ENCODE measurements at regions not wholly inside any gene's neighbourhood (a gene's known extent, or its start where the extent isn't known, plus 50 kb on each side); places are given as distances from the start of the nearest gene placed in this dataset.

GRCh38 chr3:28727307-28727706 is 378.7 kb upstream of the AZI2 start:
- H3K9me1 ChIP-seq (ENCODE audit: control insufficient read depth, extremely low read depth, insufficient read depth, low read length): no peaks in the 10 kb centered on the region
- H3K9ac ChIP-seq (ENCODE audit: control insufficient read depth, extremely low read depth, insufficient read depth, low read length): no peak overlapping the region
- no peak overlapping the region for H3K4me2 ChIP-seq (ENCODE audit: control insufficient read depth, extremely low read depth, insufficient read depth, low read depth, low read length)
- no peak for FAIRE-seq
- no peaks in the 10 kb centered on the region for H4K20me1 ChIP-seq (ENCODE audit: control insufficient read depth, extremely low read depth, insufficient read depth, low read length)
- no peak for DNase-seq (ENCODE audit: low read depth, low spot score)
- dilution Hi-C loops (cut with MboI; ENCODE audit: extremely low pct_ligation_motif_present, low sequenced_read_pairs): no loop called here
- no peak overlapping the region for H3K4me3 ChIP-seq (ENCODE audit: control insufficient read depth in 2 of 3, extremely low read depth in 1 of 3, insufficient read depth in 2 of 3, low read depth in 1 of 3, low read length in 3 of 3)
- no peaks in the 10 kb centered on the region for H3K4me1 ChIP-seq (ENCODE audit: control insufficient read depth, extremely low read depth, insufficient read depth, low read length)
- H3K27me3 ChIP-seq (ENCODE audit: control insufficient read depth, extremely low read depth, insufficient read depth, low read length): no peaks in the 10 kb centered on the region
- H3K9me3 ChIP-seq (ENCODE audit: control insufficient read depth, low read depth, low read length): no peaks in the 10 kb centered on the region
- TF ChIP-seq CTCF (optimal IDR thresholded peaks at IDR 0.05 in 1 of 3, IDR thresholded peaks at IDR 0.05 in 1 of 3, conservative IDR thresholded peaks at IDR 0.05 in 1 of 3; ENCODE audit: extremely low read depth in 1 of 3, insufficient read depth in 2 of 3, low read length in 3 of 3) (no peak), EZH2 (IDR thresholded peaks at IDR 0.05; ENCODE audit: low read length) (no peak)
- no peaks in the 10 kb centered on the region for H3K36me3 ChIP-seq (ENCODE audit: control insufficient read depth in 2 of 2, extremely low read depth in 1 of 2, insufficient read depth in 2 of 2, low read length in 2 of 2)
- no peaks in the 10 kb centered on the region for H3K79me2 ChIP-seq (ENCODE audit: control insufficient read depth, insufficient read depth, low read length)
- no peak overlapping the region for H2AFZ ChIP-seq (ENCODE audit: control insufficient read depth, low read length)
- H3K27ac ChIP-seq (ENCODE audit: control insufficient read depth, insufficient read depth, low read length): no peak overlapping the region

- H3K4me1 ChIP-seq (ENCODE audit: control insufficient read depth, extremely low read depth, insufficient read depth, low read length): no peaks in the 10 kb centered on the region
- no peak overlapping the region for H3K4me3 ChIP-seq (ENCODE audit: control insufficient read depth in 2 of 3, extremely low read depth in 1 of 3, insufficient read depth in 2 of 3, low read depth in 1 of 3, low read length in 3 of 3)
- H3K9ac ChIP-seq (ENCODE audit: control insufficient read depth, extremely low read depth, insufficient read depth, low read length): no peak overlapping the region
- no peaks in the 10 kb centered on the region for H3K36me3 ChIP-seq (ENCODE audit: control insufficient read depth in 2 of 2, extremely low read depth in 1 of 2, insufficient read depth in 2 of 2, low read length in 2 of 2)
- no peaks in the 10 kb centered on the region for H3K9me1 ChIP-seq (ENCODE audit: control insufficient read depth, extremely low read depth, insufficient read depth, low read length)
- H3K9me3 ChIP-seq (ENCODE audit: control insufficient read depth, low read depth, low read length): no peaks in the 10 kb centered on the region
- TF ChIP-seq CTCF (optimal IDR thresholded peaks at IDR 0.05 in 1 of 3, IDR thresholded peaks at IDR 0.05 in 1 of 3, conservative IDR thresholded peaks at IDR 0.05 in 1 of 3; ENCODE audit: extremely low read depth in 1 of 3, insufficient read depth in 2 of 3, low read length in 3 of 3) (no peak), EZH2 (IDR thresholded peaks at IDR 0.05; ENCODE audit: low read length) (no peak)
- H3K27me3 ChIP-seq (ENCODE audit: control insufficient read depth, extremely low read depth, insufficient read depth, low read length): no peaks in the 10 kb centered on the region
- no peak overlapping the region for H2AFZ ChIP-seq (ENCODE audit: control insufficient read depth, low read length)
- no peak for DNase-seq (ENCODE audit: low read depth, low spot score)
- H4K20me1 ChIP-seq (ENCODE audit: control insufficient read depth, extremely low read depth, insufficient read depth, low read length): no peaks in the 10 kb centered on the region
- no peaks in the 10 kb centered on the region for H3K79me2 ChIP-seq (ENCODE audit: control insufficient read depth, insufficient read depth, low read length)
- H3K27ac ChIP-seq (ENCODE audit: control insufficient read depth, insufficient read depth, low read length): no peak overlapping the region
- FAIRE-seq: no peak
- dilution Hi-C loops (cut with MboI; ENCODE audit: extremely low pct_ligation_motif_present, low sequenced_read_pairs): no loop called here
- H3K4me2 ChIP-seq (ENCODE audit: control insufficient read depth, extremely low read depth, insufficient read depth, low read depth, low read length): no peak overlapping the region
Measured at GRCh38 chr3:28738425-28738824, 389.8 kb upstream of the AZI2 start.

Data from keratinocyte (primary cell).